ENCODE measurements at regions not wholly inside any gene's neighbourhood (a gene's known extent, or its start where the extent isn't known, plus 50 kb on each side); places are given as distances from the start of the nearest gene placed in this dataset.

DNA sequence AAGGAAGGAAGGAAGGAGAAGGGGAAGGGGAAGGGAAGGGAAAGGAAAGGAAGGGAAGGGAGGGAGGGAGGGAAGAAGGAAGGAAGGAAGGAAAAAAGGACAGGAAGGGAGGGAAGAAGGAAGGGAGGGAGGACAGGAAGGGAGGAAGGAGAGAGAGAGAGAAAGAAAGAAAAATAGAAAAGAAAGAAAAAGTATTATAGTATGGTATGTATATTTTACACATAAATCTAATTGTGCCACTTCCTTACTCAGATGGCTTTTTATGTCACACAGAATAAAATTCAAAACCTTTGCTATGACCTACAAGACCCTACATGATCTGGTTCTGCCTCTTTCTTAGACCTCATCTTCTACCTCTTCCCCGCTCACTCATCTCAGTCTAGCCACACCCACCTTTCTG, 1016.9 kb upstream of the AUTS2 start:
- ChIA-PET CTCF (no interaction called here), POLR2A (ENCODE audit: low non-redundant PET) (no interaction called here)
- DNase-seq (ENCODE audit: low spot score): no peak
- BruUV-seq (replicated peaks): no TSS peak
- intact Hi-C loops (cut with micrococcal nuclease; ENCODE audit: unreplicated experiment): no loop called here
- no peaks in the 10 kb centered on the region for H3K27me3 ChIP-seq (replicated peaks; ENCODE audit: insufficient read depth, low read depth, low read length, poor library complexity)
- no peak for TF ChIP-seq CTCF (conservative IDR thresholded peaks at IDR 0.05; ENCODE audit: low read depth, low read length)
- TF ChIP-seq EZH2 (IDR thresholded peaks at IDR 0.05; ENCODE audit: borderline replicate concordance, low read depth, low read length, poor library complexity, severe bottlenecking): no peak
- H3K4me1 ChIP-seq (ENCODE audit: insufficient read depth, low read length, poor library complexity, severe bottlenecking): no peaks in the 10 kb centered on the region
- no peak overlapping the region for H3K4me3 ChIP-seq (ENCODE audit: low read depth, low read length, poor library complexity, severe bottlenecking)
- H3K36me3 ChIP-seq (ENCODE audit: insufficient read depth, low read length, poor library complexity, severe bottlenecking): no peaks in the 10 kb centered on the region
- no peak overlapping the region for H3K27ac ChIP-seq (ENCODE audit: low read depth, low read length, poor library complexity, severe bottlenecking)
- H3K9me3 ChIP-seq (ENCODE audit: low read depth, low read length, poor library complexity, severe bottlenecking): no peaks in the 10 kb centered on the region

- intact Hi-C loops (cut with micrococcal nuclease; ENCODE audit: unreplicated experiment): no loop called here
- Histone ChIP-seq H3K27ac (ENCODE audit: low read depth, low read length, poor library complexity, severe bottlenecking) (no peak overlapping the region), H3K4me3 (ENCODE audit: low read depth, low read length, poor library complexity, severe bottlenecking) (no peak overlapping the region), H3K9me3 (ENCODE audit: low read depth, low read length, poor library complexity, severe bottlenecking) (no peaks in the 10 kb centered on the region), H3K36me3 (ENCODE audit: insufficient read depth, low read length, poor library complexity, severe bottlenecking) (no peaks in the 10 kb centered on the region), H3K4me1 (ENCODE audit: insufficient read depth, low read length, poor library complexity, severe bottlenecking) (no peaks in the 10 kb centered on the region), H3K27me3 (replicated peaks; ENCODE audit: insufficient read depth, low read depth, low read length, poor library complexity) (no peaks in the 10 kb centered on the region)
- POLR2A ChIA-PET (ENCODE audit: low non-redundant PET): no interaction called here
- no TSS peak for BruUV-seq (replicated peaks)
- DNase-seq (ENCODE audit: low spot score): no peak
- TF ChIP-seq CTCF (conservative IDR thresholded peaks at IDR 0.05; ENCODE audit: low read depth, low read length): no peak
- no peak for TF ChIP-seq EZH2 (IDR thresholded peaks at IDR 0.05; ENCODE audit: borderline replicate concordance, low read depth, low read length, poor library complexity, severe bottlenecking)
- CTCF ChIA-PET: no interaction called here
Measured at GRCh38 chr7:68587599-68587998, 1010.7 kb upstream of the AUTS2 start.

DNA sequence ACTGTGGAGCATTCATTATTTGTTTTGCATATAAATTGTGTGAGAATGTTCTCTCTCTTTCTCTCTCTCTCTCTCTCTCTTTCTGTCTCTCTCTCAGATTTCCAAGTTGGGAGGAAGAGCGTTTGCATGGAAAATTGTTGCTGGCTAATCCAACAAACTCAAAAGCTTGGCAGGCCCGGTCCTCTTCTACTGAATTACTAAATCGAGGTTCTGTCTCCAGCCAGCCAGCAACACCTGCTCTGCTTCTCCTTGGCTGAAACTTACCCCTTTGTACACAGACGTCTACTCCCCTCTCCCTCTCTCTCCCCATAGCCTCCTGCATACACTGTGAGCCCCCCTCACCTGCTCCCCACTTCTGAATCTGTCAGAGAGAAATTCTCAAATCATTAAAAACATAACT, 996.4 kb upstream of the AUTS2 start:
- ChIA-PET POLR2A (ENCODE audit: low non-redundant PET) (no interaction called here), CTCF (no interaction called here)

More for the DNA sequence above, 996.4 kb upstream of the AUTS2 start:
- no peak for DNase-seq (ENCODE audit: low spot score)
- H3K36me3 ChIP-seq (ENCODE audit: insufficient read depth, low read length, poor library complexity, severe bottlenecking): no peaks in the 10 kb centered on the region
- no TSS peak for BruUV-seq (replicated peaks)
- H3K4me1 ChIP-seq (ENCODE audit: insufficient read depth, low read length, poor library complexity, severe bottlenecking): no peaks in the 10 kb centered on the region
- H3K27me3 ChIP-seq (replicated peaks; ENCODE audit: insufficient read depth, low read depth, low read length, poor library complexity): no peaks in the 10 kb centered on the region
- intact Hi-C loops (cut with micrococcal nuclease; ENCODE audit: unreplicated experiment): no loop called here
- H3K4me3 ChIP-seq (ENCODE audit: low read depth, low read length, poor library complexity, severe bottlenecking): no peak overlapping the region
- H3K9me3 ChIP-seq (ENCODE audit: low read depth, low read length, poor library complexity, severe bottlenecking): no peaks in the 10 kb centered on the region
- H3K27ac ChIP-seq (ENCODE audit: low read depth, low read length, poor library complexity, severe bottlenecking): no peak overlapping the region
- TF ChIP-seq EZH2 (IDR thresholded peaks at IDR 0.05; ENCODE audit: borderline replicate concordance, low read depth, low read length, poor library complexity, severe bottlenecking): no peak
- TF ChIP-seq CTCF (conservative IDR thresholded peaks at IDR 0.05; ENCODE audit: low read depth, low read length): no peak

Data from A673 (cell line).